Panc1 (cell line): ENCODE measurements at regions not wholly inside any gene's neighbourhood (a gene's known extent, or its start where the extent isn't known, plus 50 kb on each side); places are given as distances from the start of the nearest gene placed in this dataset.

ENCODE experiments used
- CTCF ChIP-seq: fragments of 450-650 bp; IDR thresholded peaks from 2 replicates; pipeline ENCODE4 v1.5.1; 2017; ENCODE audit warnings: mild to moderate bottlenecking
- POLR2AphosphoS5 ChIP-seq: IDR thresholded peaks from 2 replicates; pipeline ENCODE4 v1.6.1; 2012; ENCODE audit warnings: mild to moderate bottlenecking, low read depth, low read length, moderate library complexity
- REST ChIP-seq, 2 experiments: IDR thresholded peaks; 2 replicates each; pipeline ENCODE4 v1.6.1; 2011 to 2012; ENCODE audit warnings: low read depth in 2 of 2, control low read depth in 1 of 2, low read length in 1 of 2, mild to moderate bottlenecking in 1 of 2, moderate library complexity in 1 of 2; ENCODE audit not compliant: insufficient read depth in 1 of 2

- no peak for TF ChIP-seq CTCF
- TF ChIP-seq REST (IDR thresholded peaks at IDR 0.05; ENCODE audit: insufficient read depth in 1 of 2, low read depth in 2 of 2, low read length in 1 of 2) = no peak
- TF ChIP-seq POLR2AphosphoS5 = no peak
Measured at GRCh38 chr7:130933919-130934318, 199.9 kb upstream of the KLF14 start.
